HG02981 (cell line): ENCODE measurements at regions not wholly inside any gene's neighbourhood (a gene's known extent, or its start where the extent isn't known, plus 50 kb on each side); places are given as distances from the start of the nearest gene placed in this dataset.

ENCODE experiments used
- ATAC-seq: cut with Tn5 transposase; IDR thresholded peaks from one replicate; pipeline ENCODE4 v1.9.1; 2021; ENCODE audit warnings: mild to moderate bottlenecking, moderate library complexity; ENCODE audit not compliant: unreplicated experiment

- ATAC-seq: no peak
Observed at GRCh38 chr5:89996890-89997289, 412.7 kb downstream of the CETN3 start.

GRCh38 chr5:89996335-89996734 lies 413.2 kb downstream of the CETN3 start:
- no peak for ATAC-seq

GRCh38 chr5:89994266-89994665 lies 415.3 kb downstream of the CETN3 start:
- no peak for ATAC-seq

- no peak for ATAC-seq
Observed at GRCh38 chr5:89992201-89992600, 417.4 kb downstream of the CETN3 start.

- no peak for ATAC-seq
Observed at GRCh38 chr5:89991592-89991991, 418.0 kb downstream of the CETN3 start.

- ATAC-seq: no peak
Observed at GRCh38 chr5:89989776-89990175, 419.8 kb downstream of the CETN3 start.

- ATAC-seq: no peak
Observed at GRCh38 chr5:89988998-89989655, 420.4 kb downstream of the CETN3 start.

GRCh38 chr5:89988129-89988810 lies 421.3 kb downstream of the CETN3 start:
- ATAC-seq: no peak

- ATAC-seq: no peak
Observed at GRCh38 chr5:89983216-89983615, 426.3 kb downstream of the CETN3 start.

- ATAC-seq: no peak
Observed at GRCh38 chr5:89981878-89982773, 427.4 kb downstream of the CETN3 start.

GRCh38 chr5:89981021-89981420 lies 428.5 kb downstream of the CETN3 start:
- ATAC-seq: no peak

- no peak for ATAC-seq
Observed at GRCh38 chr5:89973516-89973915, 436.0 kb downstream of the CETN3 start.

GRCh38 chr5:89972901-89973300 lies 436.7 kb downstream of the CETN3 start:
- no peak for ATAC-seq

GRCh38 chr5:89968958-89969381 lies 440.6 kb downstream of the CETN3 start:
- no peak for ATAC-seq

GRCh38 chr5:89967771-89968444 lies 441.6 kb downstream of the CETN3 start:
- no peak for ATAC-seq

- ATAC-seq: no peak
Observed at GRCh38 chr5:89956838-89957237, 452.7 kb downstream of the CETN3 start.

GRCh38 chr5:89954916-89955315 lies 454.6 kb downstream of the CETN3 start:
- no peak for ATAC-seq

GRCh38 chr5:89951876-89952275 lies 457.7 kb downstream of the CETN3 start:
- ATAC-seq: no peak

- ATAC-seq: no peak
Observed at GRCh38 chr5:89950234-89950633, 459.3 kb downstream of the CETN3 start.

- no peak for ATAC-seq
Observed at GRCh38 chr5:89948977-89949376, 460.6 kb downstream of the CETN3 start.

GRCh38 chr5:89946916-89947315 lies 462.6 kb downstream of the CETN3 start:
- ATAC-seq: no peak
